ENCODE measurements at regions not wholly inside any gene's neighbourhood (a gene's known extent, or its start where the extent isn't known, plus 50 kb on each side); places are given as distances from the start of the nearest gene placed in this dataset.

DNA sequence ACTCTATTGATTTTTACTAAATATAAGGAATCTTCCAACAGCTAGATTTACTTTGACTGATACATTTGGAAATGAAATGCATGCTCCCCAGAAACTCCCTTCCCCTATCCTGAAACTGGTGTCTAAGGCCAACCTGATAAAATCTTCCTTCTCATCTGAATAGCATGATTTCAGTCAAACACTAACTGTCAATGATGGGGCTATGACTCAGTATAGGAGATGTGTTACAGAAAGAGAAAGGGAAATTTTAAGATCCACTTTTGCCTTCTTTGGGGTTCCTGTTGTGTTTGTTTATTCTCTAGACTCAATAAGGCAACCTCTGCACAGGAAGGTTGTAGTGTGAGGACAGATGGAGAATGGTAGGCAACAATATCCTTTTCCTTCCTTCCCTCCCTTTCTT is 160.7 kb downstream of the MOSPD2 start:
- ChIA-PET POLR2A (no interaction called here), CTCF (no interaction called here)
- Histone ChIP-seq H3K4me3 (ENCODE audit: control extremely low read depth in 1 of 5, extremely low read depth in 1 of 5, insufficient read depth in 1 of 5, low read depth in 2 of 5, low read length in 4 of 5) (no peak overlapping the region), H3K79me2 (ENCODE audit: control insufficient read depth, insufficient read depth, low read length) (no peaks in the 10 kb centered on the region), H4K20me1 (ENCODE audit: control insufficient read depth, insufficient read depth, low read length, poor library complexity, severe bottlenecking) (no peaks in the 10 kb centered on the region), H3K4me2 (replicated peaks; ENCODE audit: low read depth, low read length, poor library complexity, severe bottlenecking) (no peak overlapping the region), H2AFZ (ENCODE audit: insufficient read depth, low read depth, low read length, poor library complexity, severe bottlenecking) (no peak overlapping the region), H3K9ac (ENCODE audit: low read length) (no peak overlapping the region), H3K9me3 (ENCODE audit: control extremely low read depth in 1 of 3, control insufficient read depth in 2 of 3, insufficient read depth in 1 of 3, low read length in 2 of 3) (no peaks in the 10 kb centered on the region), H3K27me3 (replicated peaks in 1 of 4; ENCODE audit: control extremely low read depth in 1 of 4, control insufficient read depth in 3 of 4, insufficient read depth in 4 of 4, low read length in 3 of 4) (no peaks in the 10 kb centered on the region), H3K27ac (ENCODE audit: low read length in 2 of 2) (no peak overlapping the region), H3K36me3 (replicated peaks in 1 of 2; ENCODE audit: control extremely low read depth in 1 of 2, control insufficient read depth in 1 of 2, extremely low read depth in 1 of 2, insufficient read depth in 2 of 2, low read length in 1 of 2) (no peaks in the 10 kb centered on the region), H3K4me1 (ENCODE audit: control insufficient read depth in 2 of 2, insufficient read depth in 2 of 2, low read length in 2 of 2) (no peaks in the 10 kb centered on the region)
- no peak overlapping the region for H3K4me3 Mint-ChIP-seq
- no peaks in the 10 kb centered on the region for H3K4me1 Mint-ChIP-seq
- no peak for TF ChIP-seq EZH2 (IDR thresholded peaks at IDR 0.05; ENCODE audit: borderline replicate concordance, insufficient read depth, low read depth, low read length, poor library complexity, severe bottlenecking)
- TF ChIP-seq, protein P1, sequence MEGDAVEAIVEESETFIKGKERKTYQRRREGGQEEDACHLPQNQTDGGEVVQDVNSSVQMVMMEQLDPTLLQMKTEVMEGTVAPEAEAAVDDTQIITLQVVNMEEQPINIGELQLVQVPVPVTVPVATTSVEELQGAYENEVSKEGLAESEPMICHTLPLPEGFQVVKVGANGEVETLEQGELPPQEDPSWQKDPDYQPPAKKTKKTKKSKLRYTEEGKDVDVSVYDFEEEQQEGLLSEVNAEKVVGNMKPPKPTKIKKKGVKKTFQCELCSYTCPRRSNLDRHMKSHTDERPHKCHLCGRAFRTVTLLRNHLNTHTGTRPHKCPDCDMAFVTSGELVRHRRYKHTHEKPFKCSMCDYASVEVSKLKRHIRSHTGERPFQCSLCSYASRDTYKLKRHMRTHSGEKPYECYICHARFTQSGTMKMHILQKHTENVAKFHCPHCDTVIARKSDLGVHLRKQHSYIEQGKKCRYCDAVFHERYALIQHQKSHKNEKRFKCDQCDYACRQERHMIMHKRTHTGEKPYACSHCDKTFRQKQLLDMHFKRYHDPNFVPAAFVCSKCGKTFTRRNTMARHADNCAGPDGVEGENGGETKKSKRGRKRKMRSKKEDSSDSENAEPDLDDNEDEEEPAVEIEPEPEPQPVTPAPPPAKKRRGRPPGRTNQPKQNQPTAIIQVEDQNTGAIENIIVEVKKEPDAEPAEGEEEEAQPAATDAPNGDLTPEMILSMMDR (IDR thresholded peaks at IDR 0.05) = no peak
- H3K9me3 Mint-ChIP-seq (ENCODE audit: insufficient read depth) = no peaks in the 10 kb centered on the region
- ATAC-seq (ENCODE audit: low read depth) = no peak
- DNase-seq = no peak
- no peaks in the 10 kb centered on the region for H3K27me3 Mint-ChIP-seq
- intact Hi-C loops (cut with micrococcal nuclease) = no loop called here
- no peak overlapping the region for H3K27ac Mint-ChIP-seq

DNA sequence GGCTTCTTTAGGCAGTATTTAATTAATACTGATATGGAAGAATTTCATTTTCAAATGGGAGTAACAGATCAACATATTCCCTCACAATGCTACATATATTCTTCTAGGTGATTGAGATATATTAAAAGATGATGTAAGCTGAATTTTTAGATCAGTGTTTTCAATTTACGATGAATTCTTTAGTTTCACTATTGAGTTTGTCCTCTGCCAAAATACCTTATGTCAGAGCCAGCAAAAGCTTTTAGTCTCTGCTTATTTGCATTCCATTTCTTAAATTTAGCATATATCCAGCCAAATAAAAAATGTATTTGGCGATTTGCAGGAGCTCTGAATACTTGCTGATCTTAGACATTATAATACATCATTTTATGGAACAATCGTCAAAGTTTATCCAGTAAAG is 144.3 kb downstream of the MOSPD2 start:
- no peaks in the 10 kb centered on the region for H3K9me3 ChIP-seq (ENCODE audit: control extremely low read depth in 1 of 3, control insufficient read depth in 2 of 3, insufficient read depth in 1 of 3, low read length in 2 of 3)
- DNase-seq (no peak), ATAC-seq (ENCODE audit: low read depth) (no peak)
- Mint-ChIP-seq H3K27me3 (no peaks in the 10 kb centered on the region), H3K4me1 (no peaks in the 10 kb centered on the region), H3K4me3 (no peak overlapping the region), H3K27ac (no peak overlapping the region), H3K9me3 (ENCODE audit: insufficient read depth) (no peaks in the 10 kb centered on the region)
- ChIA-PET CTCF (no interaction called here), POLR2A (no interaction called here)
- WGBS (ENCODE audit: insufficient coverage) = no CpG with 5 or more reads among the region's 3 CpGs
- no peaks in the 10 kb centered on the region for H3K36me3 ChIP-seq (replicated peaks in 1 of 2; ENCODE audit: control extremely low read depth in 1 of 2, control insufficient read depth in 1 of 2, extremely low read depth in 1 of 2, insufficient read depth in 2 of 2, low read length in 1 of 2)
- no peak overlapping the region for H3K9ac ChIP-seq (ENCODE audit: low read length)
- no peak overlapping the region for H2AFZ ChIP-seq (ENCODE audit: insufficient read depth, low read depth, low read length, poor library complexity, severe bottlenecking)
- H3K4me3 ChIP-seq (ENCODE audit: control extremely low read depth in 1 of 5, extremely low read depth in 1 of 5, insufficient read depth in 1 of 5, low read depth in 2 of 5, low read length in 4 of 5) = no peak overlapping the region
- intact Hi-C loops (cut with micrococcal nuclease) = no loop called here
- no peak overlapping the region for H3K4me2 ChIP-seq (replicated peaks; ENCODE audit: low read depth, low read length, poor library complexity, severe bottlenecking)
- TF ChIP-seq, protein P1 (IDR thresholded peaks at IDR 0.05) = no peak
- TF ChIP-seq EZH2 (IDR thresholded peaks at IDR 0.05; ENCODE audit: borderline replicate concordance, insufficient read depth, low read depth, low read length, poor library complexity, severe bottlenecking) = no peak
- H4K20me1 ChIP-seq (ENCODE audit: control insufficient read depth, insufficient read depth, low read length, poor library complexity, severe bottlenecking) = no peaks in the 10 kb centered on the region
- no peaks in the 10 kb centered on the region for H3K79me2 ChIP-seq (ENCODE audit: control insufficient read depth, insufficient read depth, low read length)
- H3K27ac ChIP-seq (ENCODE audit: low read length in 2 of 2) = no peak overlapping the region
- no peaks in the 10 kb centered on the region for H3K4me1 ChIP-seq (ENCODE audit: control insufficient read depth in 2 of 2, insufficient read depth in 2 of 2, low read length in 2 of 2)
- no peaks in the 10 kb centered on the region for H3K27me3 ChIP-seq (replicated peaks in 1 of 4; ENCODE audit: control extremely low read depth in 1 of 4, control insufficient read depth in 3 of 4, insufficient read depth in 4 of 4, low read length in 3 of 4)
